Mucosa of stomach (tissue), 1 donor: ENCODE measurements at regions not wholly inside any gene's neighbourhood (a gene's known extent, or its start where the extent isn't known, plus 50 kb on each side); places are given as distances from the start of the nearest gene placed in this dataset.
"Not testable (repeated sequence)": the region's sequence is repeated elsewhere in the genome, so short reads cannot be mapped to it uniquely, and the experiment has no call there.

Experiments used
- H3K27me3 ChIP-seq: one replicate; pipeline ENCODE4 v1.7.0; 2013; ENCODE audit warnings: mild to moderate bottlenecking, low read length; ENCODE audit not compliant: control insufficient read depth, insufficient read depth
- H3K36me3 ChIP-seq: one replicate; pipeline ENCODE4 v1.7.0; 2013; ENCODE audit warnings: low read length; ENCODE audit not compliant: control insufficient read depth, insufficient read depth
- H3K4me1 ChIP-seq: one replicate; pipeline ENCODE4 v1.7.0; 2013; ENCODE audit warnings: mild to moderate bottlenecking, low read length; ENCODE audit not compliant: control insufficient read depth, insufficient read depth
- H3K4me3 ChIP-seq: one replicate; pipeline ENCODE4 v1.7.0; 2013; ENCODE audit warnings: low read length
- H3K9ac ChIP-seq: one replicate; pipeline ENCODE4 v1.7.0; 2013; ENCODE audit warnings: mild to moderate bottlenecking, low read length, moderate library complexity
- H3K9me3 ChIP-seq: one replicate; pipeline ENCODE4 v1.7.0; 2013; ENCODE audit warnings: mild to moderate bottlenecking, low read length, moderate library complexity; ENCODE audit not compliant: control insufficient read depth
- donor health status: Pancreatic carcinoma.

- Histone ChIP-seq H3K9me3 (no peaks in the 10 kb centered on the region), H3K4me1 (no peaks in the 10 kb centered on the region), H3K27me3 (no peaks in the 10 kb centered on the region), H3K4me3 (no peak overlapping the region), H3K36me3 (no peaks in the 10 kb centered on the region), H3K9ac (no peak overlapping the region)
These were observed 443.8 kb upstream of the SPTLC3 start for GRCh38 chr20:12564979-12565378.

GRCh38 chr20:12566596-12566995 is 442.2 kb upstream of the SPTLC3 start:
- Histone ChIP-seq H3K36me3 (no peaks in the 10 kb centered on the region), H3K9ac (no peak overlapping the region), H3K9me3 (no peaks in the 10 kb centered on the region), H3K4me3 (no peak overlapping the region), H3K4me1 (no peaks in the 10 kb centered on the region), H3K27me3 (no peaks in the 10 kb centered on the region)

- H3K9me3 ChIP-seq, result no peaks in the 10 kb centered on the region
These were observed 438.4 kb upstream of the SPTLC3 start for GRCh38 chr20:12570371-12570770.

GRCh38 chr20:12573442-12573841 is 435.3 kb upstream of the SPTLC3 start:
- Histone ChIP-seq H3K9ac (no peak overlapping the region), H3K36me3 (no peaks in the 10 kb centered on the region), H3K4me3 (no peak overlapping the region), H3K4me1 (no peaks in the 10 kb centered on the region), H3K9me3 (no peaks in the 10 kb centered on the region), H3K27me3 (no peaks in the 10 kb centered on the region)

More at GRCh38 chr20:12570371-12570770, 438.4 kb upstream of the SPTLC3 start:
- Histone ChIP-seq H3K27me3 (no peaks in the 10 kb centered on the region), H3K4me1 (no peaks in the 10 kb centered on the region), H3K36me3 (no peaks in the 10 kb centered on the region), H3K4me3 (no peak overlapping the region), H3K9ac (no peak overlapping the region)

GRCh38 chr20:12575352-12576095 is 433.2 kb upstream of the SPTLC3 start:
- Histone ChIP-seq H3K27me3 (no peaks in the 10 kb centered on the region), H3K4me3 (no peak overlapping the region), H3K9ac (no peak overlapping the region), H3K9me3 (no peaks in the 10 kb centered on the region), H3K36me3 (no peaks in the 10 kb centered on the region), H3K4me1 (no peaks in the 10 kb centered on the region)

GRCh38 chr20:12577213-12577612 is 431.6 kb upstream of the SPTLC3 start:
- no peaks in the 10 kb centered on the region for H3K4me1 ChIP-seq
- H3K36me3 ChIP-seq, result no peaks in the 10 kb centered on the region
- H3K9me3 ChIP-seq, result no peaks in the 10 kb centered on the region
- H3K4me3 ChIP-seq, result no peak overlapping the region
- H3K27me3 ChIP-seq, result no peaks in the 10 kb centered on the region
- no peak overlapping the region for H3K9ac ChIP-seq

- Histone ChIP-seq H3K9ac (no peak overlapping the region), H3K36me3 (no peaks in the 10 kb centered on the region), H3K4me1 (no peaks in the 10 kb centered on the region), H3K27me3 (no peaks in the 10 kb centered on the region), H3K9me3 (no peaks in the 10 kb centered on the region), H3K4me3 (no peak overlapping the region)
These were observed 427.0 kb upstream of the SPTLC3 start for GRCh38 chr20:12581644-12582289.

GRCh38 chr20:12582710-12583109 is 426.1 kb upstream of the SPTLC3 start:
- not testable (repeated sequence) for H3K36me3 ChIP-seq, H3K9ac ChIP-seq, H3K9me3 ChIP-seq, H3K4me1 ChIP-seq, H3K4me3 ChIP-seq, H3K27me3 ChIP-seq

- H3K4me1 ChIP-seq, result no peaks in the 10 kb centered on the region
- H3K36me3 ChIP-seq, result no peaks in the 10 kb centered on the region
- no peaks in the 10 kb centered on the region for H3K9me3 ChIP-seq
- H3K27me3 ChIP-seq, result no peaks in the 10 kb centered on the region
- no peak overlapping the region for H3K9ac ChIP-seq
- H3K4me3 ChIP-seq, result no peak overlapping the region
These were observed 416.8 kb upstream of the SPTLC3 start for GRCh38 chr20:12591949-12592470.

GRCh38 chr20:12592756-12593155 is 416.0 kb upstream of the SPTLC3 start:
- Histone ChIP-seq H3K4me3 (no peak overlapping the region), H3K27me3 (no peaks in the 10 kb centered on the region), H3K9ac (no peak overlapping the region), H3K9me3 (no peaks in the 10 kb centered on the region), H3K36me3 (no peaks in the 10 kb centered on the region), H3K4me1 (no peaks in the 10 kb centered on the region)

GRCh38 chr20:12593342-12593873 is 415.4 kb upstream of the SPTLC3 start:
- H3K27me3 ChIP-seq, result no peaks in the 10 kb centered on the region
- H3K4me3 ChIP-seq, result no peak overlapping the region
- H3K9me3 ChIP-seq, result no peaks in the 10 kb centered on the region
- H3K9ac ChIP-seq, result no peak overlapping the region
- no peaks in the 10 kb centered on the region for H3K4me1 ChIP-seq
- no peaks in the 10 kb centered on the region for H3K36me3 ChIP-seq

GRCh38 chr20:12594410-12595088 is 414.2 kb upstream of the SPTLC3 start:
- Histone ChIP-seq H3K4me1 (no peaks in the 10 kb centered on the region), H3K36me3 (no peaks in the 10 kb centered on the region), H3K9me3 (no peaks in the 10 kb centered on the region), H3K27me3 (no peaks in the 10 kb centered on the region), H3K9ac (no peak overlapping the region), H3K4me3 (no peak overlapping the region)
